ENCODE measurements at regions not wholly inside any gene's neighbourhood (a gene's known extent, or its start where the extent isn't known, plus 50 kb on each side); places are given as distances from the start of the nearest gene placed in this dataset.

DNA sequence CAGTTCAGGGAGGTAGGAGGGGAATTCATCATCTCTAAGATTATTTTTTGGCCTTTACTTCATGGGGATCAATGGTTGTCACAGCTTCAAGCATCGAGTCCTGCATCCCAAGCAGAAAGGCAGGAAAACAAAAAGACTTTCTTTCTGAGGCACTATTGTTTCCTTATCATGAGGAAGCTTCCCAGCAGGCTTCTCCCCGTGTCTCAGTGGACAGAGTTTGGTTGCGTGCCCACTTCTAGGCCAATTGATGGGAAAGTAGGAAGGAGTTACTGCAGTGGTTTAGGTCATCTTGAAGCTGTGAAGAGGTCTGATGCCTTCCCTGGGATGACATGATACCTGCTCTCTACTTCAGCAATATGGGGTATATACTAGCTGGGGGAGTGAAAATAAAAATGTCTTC lies 175.3 kb upstream of the CDH13 start:
- TF ChIP-seq, protein P1, sequence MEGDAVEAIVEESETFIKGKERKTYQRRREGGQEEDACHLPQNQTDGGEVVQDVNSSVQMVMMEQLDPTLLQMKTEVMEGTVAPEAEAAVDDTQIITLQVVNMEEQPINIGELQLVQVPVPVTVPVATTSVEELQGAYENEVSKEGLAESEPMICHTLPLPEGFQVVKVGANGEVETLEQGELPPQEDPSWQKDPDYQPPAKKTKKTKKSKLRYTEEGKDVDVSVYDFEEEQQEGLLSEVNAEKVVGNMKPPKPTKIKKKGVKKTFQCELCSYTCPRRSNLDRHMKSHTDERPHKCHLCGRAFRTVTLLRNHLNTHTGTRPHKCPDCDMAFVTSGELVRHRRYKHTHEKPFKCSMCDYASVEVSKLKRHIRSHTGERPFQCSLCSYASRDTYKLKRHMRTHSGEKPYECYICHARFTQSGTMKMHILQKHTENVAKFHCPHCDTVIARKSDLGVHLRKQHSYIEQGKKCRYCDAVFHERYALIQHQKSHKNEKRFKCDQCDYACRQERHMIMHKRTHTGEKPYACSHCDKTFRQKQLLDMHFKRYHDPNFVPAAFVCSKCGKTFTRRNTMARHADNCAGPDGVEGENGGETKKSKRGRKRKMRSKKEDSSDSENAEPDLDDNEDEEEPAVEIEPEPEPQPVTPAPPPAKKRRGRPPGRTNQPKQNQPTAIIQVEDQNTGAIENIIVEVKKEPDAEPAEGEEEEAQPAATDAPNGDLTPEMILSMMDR (IDR thresholded peaks at IDR 0.05) = no peak
- TF ChIP-seq EZH2 (IDR thresholded peaks at IDR 0.05) = no peak

Data from neural progenitor cell (in vitro differentiated cells).